G401 (cell line): ENCODE measurements at regions not wholly inside any gene's neighbourhood (a gene's known extent, or its start where the extent isn't known, plus 50 kb on each side); places are given as distances from the start of the nearest gene placed in this dataset.

Source experiments
- DNase-seq: peaks from one replicate; pipeline ENCODE4 v3.0.0-alpha.2; 2015; ENCODE audit warnings: low spot score
- in situ Hi-C: cut with HindIII; loops from 2 replicates; pipeline ENCODE4 v1.10.0; 2016; ENCODE audit warnings: low sequenced_read_pairs, mixed read lengths

DNA sequence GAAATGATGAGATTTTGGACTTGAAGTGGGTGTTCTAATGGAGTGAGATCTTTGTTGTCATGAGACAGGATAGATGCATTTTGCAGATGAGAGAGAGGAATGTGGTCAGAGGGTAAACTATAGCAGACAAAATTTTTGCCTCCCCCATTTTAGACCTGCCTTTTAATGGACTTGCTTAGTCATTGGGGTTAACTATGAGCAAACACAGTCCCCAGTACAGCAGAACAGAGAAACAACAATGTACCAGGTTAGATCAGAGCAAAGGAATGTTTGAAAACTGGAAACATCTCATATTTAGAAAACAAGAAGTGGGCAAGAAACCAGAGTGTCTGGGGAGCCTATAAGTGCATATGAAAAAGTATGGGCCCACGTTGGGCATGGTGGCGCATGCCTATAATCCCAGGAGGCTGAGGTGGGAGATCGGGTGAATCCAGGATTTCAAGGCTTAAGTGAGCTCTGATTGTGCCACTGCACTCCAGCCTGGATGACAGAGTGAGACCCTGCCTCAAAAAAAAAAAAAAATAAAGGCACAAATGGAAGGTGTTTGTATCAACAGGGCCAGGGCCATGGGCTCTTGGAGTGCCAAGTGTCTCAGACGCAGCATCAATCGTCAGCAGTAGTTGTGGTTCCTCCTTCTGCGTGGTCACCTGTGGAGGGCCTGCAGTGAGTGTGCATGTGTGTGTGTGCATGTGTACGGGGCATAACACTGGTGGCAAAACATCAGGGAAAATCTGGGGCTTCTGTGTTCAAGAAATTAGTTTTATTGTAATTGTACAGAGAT is 214.4 kb upstream of the S1PR3 start:
- in situ Hi-C loops: no loop called here
- no peak for DNase-seq

DNA sequence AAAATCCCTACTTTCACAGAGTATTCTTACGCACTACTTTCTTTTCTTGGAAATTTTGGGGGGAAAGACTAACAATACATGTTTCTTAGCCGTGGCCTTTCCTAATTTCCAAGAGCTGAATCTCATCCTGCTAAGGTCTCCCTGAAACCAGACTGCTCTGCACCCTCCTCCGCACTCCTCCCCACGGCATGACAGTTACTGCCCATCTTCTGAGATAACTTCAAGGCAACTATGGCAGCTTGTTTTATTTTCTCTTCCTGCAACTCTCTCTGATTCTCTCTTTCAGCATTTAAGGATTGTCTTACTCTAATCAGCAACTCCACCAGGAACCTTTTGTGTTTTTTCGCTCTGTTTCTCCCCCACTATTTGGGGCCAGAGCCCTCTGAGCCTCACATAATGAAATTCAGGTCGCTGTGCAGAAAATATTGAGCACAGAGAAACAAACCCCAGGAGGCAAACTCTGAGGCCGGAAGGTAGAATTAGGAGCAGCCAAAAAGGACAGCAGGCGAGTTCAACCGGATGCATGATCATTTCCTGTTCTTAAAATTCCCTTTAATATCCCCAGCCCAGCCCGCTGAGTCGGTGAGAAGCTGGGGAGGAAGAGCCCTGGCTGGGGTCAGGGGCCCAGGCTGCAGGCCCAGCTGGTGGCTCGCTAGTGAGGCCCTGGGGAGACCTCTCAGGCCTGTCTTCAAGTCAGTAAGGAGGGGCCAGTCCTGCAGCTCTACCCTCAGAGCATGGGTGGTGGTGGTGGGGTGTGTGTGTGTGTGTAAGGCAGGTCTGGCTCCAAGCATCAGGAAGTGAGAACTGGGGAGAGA is 213.6 kb upstream of the S1PR3 start:
- DNase-seq: peak; percentile 2
- in situ Hi-C loops: no loop called here

GRCh38 chr9:88781628-88782391 is 209.5 kb upstream of the S1PR3 start:
- in situ Hi-C loops: no loop called here
- peak; percentile 27 for DNase-seq

GRCh38 chr9:88782931-88783710 is 208.1 kb upstream of the S1PR3 start:
- in situ Hi-C loops: no loop called here

DNA sequence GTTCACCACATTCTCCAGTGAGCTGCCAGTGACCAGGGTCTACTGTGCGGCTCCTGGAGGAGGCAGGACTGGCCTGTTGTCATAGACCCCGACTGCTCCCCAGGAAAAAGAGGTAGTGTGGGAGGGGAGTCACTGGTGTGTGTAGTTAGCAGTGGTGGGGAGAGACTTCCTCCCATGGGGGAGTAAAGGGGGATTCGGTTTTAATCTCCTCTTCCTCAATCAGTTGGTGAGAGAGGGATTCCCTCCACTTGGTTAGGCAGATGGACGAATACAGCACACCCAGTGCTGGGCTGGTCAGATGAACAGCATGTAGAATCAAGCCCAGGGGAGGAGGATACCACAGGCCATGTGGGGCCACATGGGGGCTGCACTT is 207.6 kb upstream of the S1PR3 start:
- no peak for DNase-seq
- in situ Hi-C loops: no loop called here

More at GRCh38 chr9:88782931-88783710, 208.1 kb upstream of the S1PR3 start:
- no peak for DNase-seq

- in situ Hi-C loops: no loop called here
- DNase-seq: no peak
Measured at GRCh38 chr9:88784960-88785359, 206.3 kb upstream of the S1PR3 start.

- DNase-seq: no peak
Measured at GRCh38 chr9:88786291-88787079, 204.8 kb upstream of the S1PR3 start.

DNA sequence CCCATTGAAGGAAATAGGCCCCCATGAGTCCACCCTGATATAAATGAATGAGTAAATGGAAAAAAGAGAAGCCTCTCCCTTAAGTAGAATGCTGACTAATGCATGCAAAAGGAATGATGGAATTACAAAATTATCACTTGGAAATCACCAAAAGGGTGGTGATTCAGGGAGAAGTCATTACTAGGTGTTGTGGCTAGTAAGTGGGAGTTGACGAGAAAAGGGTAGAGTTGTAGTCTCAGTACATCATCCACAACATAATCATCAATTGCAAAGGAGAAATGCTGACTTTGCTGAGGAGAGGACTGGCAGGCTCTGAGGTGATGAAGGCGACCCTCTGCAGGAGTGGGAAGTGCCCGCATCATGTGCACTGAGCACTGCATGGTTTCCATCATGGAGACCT is 201.5 kb upstream of the S1PR3 start:
- DNase-seq: no peak
- in situ Hi-C loops: no loop called here

More at GRCh38 chr9:88786291-88787079, 204.8 kb upstream of the S1PR3 start:
- in situ Hi-C loops: no loop called here

- no peak for DNase-seq
- in situ Hi-C loops: no loop called here
Measured at GRCh38 chr9:88791105-88791805, 200.0 kb upstream of the S1PR3 start.

GRCh38 chr9:88792502-88792901 is 198.8 kb upstream of the S1PR3 start:
- DNase-seq: no peak

DNA sequence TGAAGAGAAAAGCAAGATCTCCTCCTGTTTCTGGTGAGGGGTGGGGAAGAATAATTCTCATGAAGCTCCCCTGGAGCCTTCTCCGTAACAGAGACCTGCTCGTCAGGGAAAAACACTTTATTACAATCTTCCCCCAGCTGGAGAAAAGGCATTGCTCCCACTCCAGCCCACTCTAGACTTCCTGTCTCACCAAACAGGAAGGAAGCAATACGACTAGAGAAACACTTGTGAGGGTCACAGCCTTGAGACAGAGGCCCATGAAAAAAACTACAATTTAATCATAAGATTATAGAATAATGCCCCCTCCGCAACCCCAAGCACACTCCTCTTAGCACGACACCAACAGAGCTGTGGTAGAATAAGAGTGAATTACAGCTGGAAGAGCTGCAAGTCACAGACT is 197.2 kb upstream of the S1PR3 start:
- no peak for DNase-seq
- in situ Hi-C loops: no loop called here

More at GRCh38 chr9:88792502-88792901, 198.8 kb upstream of the S1PR3 start:
- in situ Hi-C loops: no loop called here

- no peak for DNase-seq
- in situ Hi-C loops: no loop called here
Measured at GRCh38 chr9:88796947-88797346, 194.3 kb upstream of the S1PR3 start.

DNA sequence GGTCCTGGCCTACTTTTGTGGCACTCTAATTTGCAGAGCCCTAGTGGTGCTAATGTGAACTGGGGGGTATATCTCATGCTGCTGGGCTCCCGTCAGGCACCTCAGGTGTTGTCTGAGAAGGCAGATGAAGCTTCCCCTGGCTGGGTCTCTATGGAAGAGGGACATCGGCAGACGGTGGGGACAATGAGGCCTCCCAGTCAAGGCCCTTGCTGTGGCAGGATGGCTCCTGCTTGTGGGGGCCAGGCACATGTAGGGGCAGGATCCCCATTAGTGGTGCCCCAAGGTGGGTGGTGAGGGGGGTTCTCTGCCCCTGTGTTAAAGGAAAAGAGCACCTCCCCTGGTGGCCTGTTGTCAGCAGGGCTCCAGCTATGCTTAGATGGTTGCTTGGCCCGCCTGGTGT is 192.8 kb upstream of the S1PR3 start:
- in situ Hi-C loops: no loop called here
- DNase-seq: no peak

- no peak for DNase-seq
- in situ Hi-C loops: no loop called here
Measured at GRCh38 chr9:88799541-88800328, 191.5 kb upstream of the S1PR3 start.

GRCh38 chr9:88800329-88800682 is 191.0 kb upstream of the S1PR3 start:
- DNase-seq: no peak
- in situ Hi-C loops: no loop called here

DNA sequence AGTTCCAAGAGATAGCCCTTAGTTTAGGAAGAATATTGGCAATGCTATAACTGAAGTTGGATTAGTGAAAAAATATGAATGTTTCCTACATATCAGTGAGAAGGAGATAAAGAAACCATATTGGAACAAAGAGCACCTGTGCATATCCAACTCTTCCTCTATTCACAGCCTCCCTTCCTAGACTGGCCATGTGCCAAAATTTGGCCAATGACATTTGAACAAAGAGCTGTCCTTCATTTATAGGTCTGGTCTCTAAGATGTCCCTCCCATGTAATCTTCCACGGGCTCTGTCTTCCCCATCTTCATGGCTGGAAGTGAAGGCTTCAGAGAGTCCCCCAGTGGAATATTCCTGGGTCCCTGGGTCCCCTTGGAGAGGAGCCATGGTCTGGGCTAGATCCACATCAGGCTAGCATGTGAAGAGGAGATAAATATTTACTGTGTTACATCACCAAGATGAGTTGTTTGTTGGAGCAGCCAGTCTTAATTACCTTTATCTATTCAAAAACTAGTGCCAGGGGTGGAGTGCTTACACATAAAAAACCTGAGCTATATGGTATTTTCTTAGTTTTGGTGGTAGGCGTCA is 190.0 kb upstream of the S1PR3 start:
- no peak for DNase-seq
- in situ Hi-C loops: no loop called here

DNA sequence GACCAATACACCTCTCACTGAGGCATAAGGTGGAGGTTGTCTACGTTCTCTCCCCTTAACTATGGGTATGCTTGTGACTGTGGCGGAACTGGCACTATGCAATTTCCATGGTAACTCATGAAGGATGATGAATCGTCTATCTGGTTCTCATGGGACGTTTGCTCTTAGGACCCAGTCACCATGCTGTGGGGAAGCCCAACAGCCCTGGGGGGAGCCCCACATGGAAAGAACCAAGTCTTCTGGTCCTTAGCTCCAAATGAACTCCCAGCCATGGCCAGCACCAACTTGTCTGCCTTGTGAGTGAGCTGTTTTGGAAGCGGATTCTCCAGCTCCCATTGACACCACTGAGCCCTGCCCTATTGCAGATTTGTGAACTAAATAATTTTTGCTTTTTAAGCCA is 188.7 kb upstream of the S1PR3 start:
- no peak for DNase-seq
- in situ Hi-C loops: no loop called here
